ENCODE measurements at regions not wholly inside any gene's neighbourhood (a gene's known extent, or its start where the extent isn't known, plus 50 kb on each side); places are given as distances from the start of the nearest gene placed in this dataset.

- H3K27ac ChIP-seq, result peak overlapping the region; percentile 41
These were observed 148.7 kb downstream of the FCRL5 start for GRCh38 chr1:157403608-157404007.

GRCh38 chr1:157403203-157403602, 149.1 kb downstream of the FCRL5 start:
- TF ChIP-seq CTCF (IDR thresholded peaks at IDR 0.05), result no peak
- Histone ChIP-seq H3K27ac (peak overlapping the region; percentile 41), H3K4me1 (peaks cover 11% of the 10 kb centered on the region), H3K9me3 (no peaks in the 10 kb centered on the region), H3K36me3 (no peaks in the 10 kb centered on the region), H3K4me3 (no peak overlapping the region), H3K27me3 (ENCODE audit: low read depth) (no peaks in the 10 kb centered on the region)
- intact Hi-C loops (cut with DNase I), result no loop called here
- DNase-seq (no peak), ATAC-seq (peak in 1 of 2 donors; percentile 36)

More at GRCh38 chr1:157403608-157404007, 148.7 kb downstream of the FCRL5 start:
- H3K4me1 ChIP-seq, result peaks cover 11% of the 10 kb centered on the region
- DNase-seq, result no peak
- H3K4me3 ChIP-seq, result no peak overlapping the region
- no peak for TF ChIP-seq CTCF (IDR thresholded peaks at IDR 0.05)
- no peaks in the 10 kb centered on the region for H3K36me3 ChIP-seq
- H3K9me3 ChIP-seq, result no peaks in the 10 kb centered on the region
- no peaks in the 10 kb centered on the region for H3K27me3 ChIP-seq (ENCODE audit: low read depth)
- intact Hi-C loops (cut with DNase I), result no loop called here
- ATAC-seq, result peak in 1 of 2 donors; percentile 28

GRCh38 chr1:157400766-157401165, 151.5 kb downstream of the FCRL5 start:
- no peak for TF ChIP-seq CTCF (IDR thresholded peaks at IDR 0.05)
- intact Hi-C loops (cut with DNase I), result no loop called here
- H3K36me3 ChIP-seq, result no peaks in the 10 kb centered on the region
- DNase-seq, result no peak
- peaks cover 11% of the 10 kb centered on the region for H3K4me1 ChIP-seq
- no peaks in the 10 kb centered on the region for H3K9me3 ChIP-seq
- H3K27ac ChIP-seq, result no peak overlapping the region
- no peak for ATAC-seq
- H3K27me3 ChIP-seq (ENCODE audit: low read depth), result no peaks in the 10 kb centered on the region
- no peak overlapping the region for H3K4me3 ChIP-seq

GRCh38 chr1:157399984-157400382, 152.3 kb downstream of the FCRL5 start:
- intact Hi-C loops (cut with DNase I), result no loop called here
- DNase-seq (no peak), ATAC-seq (peak in 1 of 2 donors; percentile 52)
- H3K27ac ChIP-seq, result no peak overlapping the region
- H3K4me3 ChIP-seq, result no peak overlapping the region
- H3K9me3 ChIP-seq, result no peaks in the 10 kb centered on the region
- no peaks in the 10 kb centered on the region for H3K36me3 ChIP-seq
- H3K27me3 ChIP-seq (ENCODE audit: low read depth), result no peaks in the 10 kb centered on the region
- H3K4me1 ChIP-seq, result peaks cover 11% of the 10 kb centered on the region
- no peak for TF ChIP-seq CTCF (IDR thresholded peaks at IDR 0.05)

GRCh38 chr1:157399343-157399983, 152.9 kb downstream of the FCRL5 start:
- intact Hi-C loops (cut with DNase I), result no loop called here
- no peak for DNase-seq

More at GRCh38 chr1:157399343-157399983, 152.9 kb downstream of the FCRL5 start:
- Histone ChIP-seq H3K36me3 (no peaks in the 10 kb centered on the region), H3K4me3 (no peak overlapping the region), H3K27me3 (ENCODE audit: low read depth) (no peaks in the 10 kb centered on the region), H3K4me1 (peaks cover 11% of the 10 kb centered on the region), H3K27ac (no peak overlapping the region), H3K9me3 (no peaks in the 10 kb centered on the region)
- ATAC-seq, result no peak
- no peak for TF ChIP-seq CTCF (IDR thresholded peaks at IDR 0.05)
